ENCODE measurements at regions not wholly inside any gene's neighbourhood (a gene's known extent, or its start where the extent isn't known, plus 50 kb on each side); places are given as distances from the start of the nearest gene placed in this dataset.

DNA sequence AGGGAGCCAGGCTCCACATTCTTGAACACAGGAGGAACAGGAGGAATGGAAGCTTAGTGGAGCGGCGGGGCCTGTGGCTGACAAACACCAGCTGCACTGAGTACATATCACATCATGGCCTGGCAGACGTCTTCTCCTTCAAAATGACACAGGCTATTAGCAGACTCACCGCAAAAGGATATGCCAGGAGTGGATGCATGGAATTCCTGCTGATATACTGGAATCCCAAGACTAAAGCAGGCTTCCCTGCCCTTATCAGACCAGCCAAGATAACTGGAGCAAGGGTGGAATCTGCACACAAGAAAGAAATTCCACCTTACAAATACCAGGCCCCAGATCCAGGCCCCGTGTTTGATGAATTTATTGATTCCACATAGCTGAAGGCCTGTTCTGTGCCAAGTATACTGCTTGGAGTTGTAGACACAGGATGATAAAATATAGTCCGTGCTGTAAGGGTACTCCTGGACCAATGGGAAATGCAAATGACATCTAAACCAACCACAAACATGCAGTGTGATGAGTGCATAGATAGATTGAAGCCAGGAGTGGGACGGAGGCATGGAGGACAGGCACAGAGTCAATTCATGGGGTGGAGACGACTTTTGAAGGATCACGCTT is 480.5 kb upstream of the ZMIZ1 start:
- Histone ChIP-seq H3K4me1 (no peaks in the 10 kb centered on the region), H3K36me3 (ENCODE audit: low read depth, missing control alignments) (no peaks in the 10 kb centered on the region), H3K27ac (no peak overlapping the region), H3K9me3 (no peaks in the 10 kb centered on the region), H3K27me3 (no peaks in the 10 kb centered on the region), H3K4me3 (no peak overlapping the region)
- WGBS, 2 donors = 72 to 76% methylated on average over 9 of the region's 9 CpGs
- no peak for TF ChIP-seq POLR2A (IDR thresholded peaks at IDR 0.05)
- intact Hi-C loops (cut with DNase I; ENCODE audit: low total_unique reads) = no loop called here
- DNase-seq = no peak

- Histone ChIP-seq H3K9me3 (no peaks in the 10 kb centered on the region), H3K36me3 (ENCODE audit: low read depth, missing control alignments) (no peaks in the 10 kb centered on the region), H3K4me3 (no peak overlapping the region), H3K27me3 (no peaks in the 10 kb centered on the region), H3K4me1 (no peaks in the 10 kb centered on the region), H3K27ac (no peak overlapping the region)
- DNase-seq = no peak
- intact Hi-C loops (cut with DNase I; ENCODE audit: low total_unique reads) = no loop called here
- 80 to 93% methylated on average over 3 of the region's 3 CpGs for WGBS, 2 donors
- no peak for TF ChIP-seq CTCF (IDR thresholded peaks at IDR 0.05)
- TF ChIP-seq POLR2A (IDR thresholded peaks at IDR 0.05) = no peak
Observed at GRCh38 chr10:78589687-78590086, 479.1 kb upstream of the ZMIZ1 start.

DNA sequence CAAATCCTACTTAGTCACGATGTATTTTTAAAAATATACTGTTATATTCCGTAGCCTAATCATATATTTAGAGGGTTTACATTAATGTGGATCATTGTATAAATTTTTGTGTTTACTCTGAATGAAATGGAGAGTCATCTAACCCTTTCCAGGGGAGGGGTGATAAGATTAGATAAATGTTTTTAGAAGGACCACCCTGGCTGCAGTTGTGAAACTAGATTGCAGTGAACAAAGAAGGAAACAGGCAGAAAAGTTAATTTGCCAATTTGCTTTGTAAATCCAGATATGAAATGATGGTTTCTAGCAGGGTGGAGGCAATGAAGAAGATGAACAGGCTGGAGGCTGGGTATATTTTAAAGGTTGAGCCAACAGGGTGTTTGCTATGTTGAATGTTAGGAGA is 477.7 kb upstream of the ZMIZ1 start:
- no peaks in the 10 kb centered on the region for H3K36me3 ChIP-seq (ENCODE audit: low read depth, missing control alignments)
- no peaks in the 10 kb centered on the region for H3K4me1 ChIP-seq
- no peak for DNase-seq
- WGBS, 2 donors = 94 to 96% methylated on average over 2 of the region's 2 CpGs
- no peak overlapping the region for H3K27ac ChIP-seq
- H3K9me3 ChIP-seq = no peaks in the 10 kb centered on the region
- H3K4me3 ChIP-seq = no peak overlapping the region
- TF ChIP-seq POLR2A (IDR thresholded peaks at IDR 0.05) = no peak
- no peak for TF ChIP-seq CTCF (IDR thresholded peaks at IDR 0.05)
- intact Hi-C loops (cut with DNase I; ENCODE audit: low total_unique reads) = no loop called here
- H3K27me3 ChIP-seq = no peaks in the 10 kb centered on the region

- intact Hi-C loops (cut with DNase I; ENCODE audit: low total_unique reads) = no loop called here
- H3K4me1 ChIP-seq = no peaks in the 10 kb centered on the region
- no peaks in the 10 kb centered on the region for H3K27me3 ChIP-seq
- no peaks in the 10 kb centered on the region for H3K9me3 ChIP-seq
- no peak for TF ChIP-seq POLR2A (IDR thresholded peaks at IDR 0.05)
- TF ChIP-seq CTCF (IDR thresholded peaks at IDR 0.05) = no peak
- WGBS, 2 donors = 70 to 79% methylated on average over 7 of the region's 7 CpGs
- DNase-seq = no peak
- H3K4me3 ChIP-seq = no peak overlapping the region
- no peaks in the 10 kb centered on the region for H3K36me3 ChIP-seq (ENCODE audit: low read depth, missing control alignments)
- no peak overlapping the region for H3K27ac ChIP-seq
Observed at GRCh38 chr10:78594559-78595268, 474.1 kb upstream of the ZMIZ1 start.

DNA sequence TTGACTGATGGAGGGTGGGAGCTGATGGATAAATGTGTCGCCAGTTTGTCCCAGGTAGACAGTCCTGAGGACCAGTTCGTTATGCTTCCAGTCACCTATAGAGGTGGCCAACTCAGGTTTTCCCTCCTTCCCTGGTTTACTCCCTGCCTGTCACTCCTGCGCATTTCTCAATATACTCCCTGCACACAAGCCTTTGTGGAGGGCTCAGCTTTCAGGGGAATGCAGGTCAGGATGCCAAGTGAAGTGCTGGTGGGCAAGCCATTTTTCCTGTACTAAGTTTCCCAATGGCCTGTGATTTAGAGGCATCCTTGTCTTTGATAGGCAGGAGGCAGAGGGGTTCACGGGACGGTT is 473.5 kb upstream of the ZMIZ1 start:
- no peaks in the 10 kb centered on the region for H3K4me1 ChIP-seq
- no peak overlapping the region for H3K4me3 ChIP-seq
- no peaks in the 10 kb centered on the region for H3K9me3 ChIP-seq
- no peaks in the 10 kb centered on the region for H3K27me3 ChIP-seq
- intact Hi-C loops (cut with DNase I; ENCODE audit: low total_unique reads) = no loop called here
- no peak overlapping the region for H3K27ac ChIP-seq
- H3K36me3 ChIP-seq (ENCODE audit: low read depth, missing control alignments) = no peaks in the 10 kb centered on the region
- TF ChIP-seq POLR2A (IDR thresholded peaks at IDR 0.05) (no peak), CTCF (IDR thresholded peaks at IDR 0.05) (no peak)
- no peak for DNase-seq
- WGBS, 2 donors = 54 to 60% methylated on average over 5 of the region's 5 CpGs

All from testis (tissue), 2 donors.